ENCODE measurements at regions not wholly inside any gene's neighbourhood (a gene's known extent, or its start where the extent isn't known, plus 50 kb on each side); places are given as distances from the start of the nearest gene placed in this dataset.
"Not testable (repeated sequence)": the region's sequence is repeated elsewhere in the genome, so short reads cannot be mapped to it uniquely, and the experiment has no call there.

GRCh38 chr3:178203650-178204049 is 332.6 kb upstream of the KCNMB2 start:
- no peaks in the 10 kb centered on the region for H3K27me3 ChIP-seq
- DNase-seq = no peak
- peak overlapping the region; percentile 42 to 59 for H3K27ac ChIP-seq
- H3K9me3 ChIP-seq = no peaks in the 10 kb centered on the region
- no peak for TF ChIP-seq CTCF (IDR thresholded peaks at IDR 0.05)
- intact Hi-C loops (cut with DNase I; ENCODE audit: low total_unique reads) = no loop called here
- H3K36me3 ChIP-seq = no peaks in the 10 kb centered on the region
- no peak overlapping the region for H3K4me3 ChIP-seq
- peaks cover 0 to 35% (median 8%) of the 10 kb centered on the region in 4 donors for H3K4me1 ChIP-seq

GRCh38 chr3:178205740-178206139 is 330.5 kb upstream of the KCNMB2 start:
- Histone ChIP-seq H3K27me3 (no peaks in the 10 kb centered on the region), H3K4me1 (peaks cover 0 to 35% (median 8%) of the 10 kb centered on the region in 4 donors), H3K27ac (peak overlapping the region in 1 of 2 donors; percentile 20), H3K36me3 (no peaks in the 10 kb centered on the region), H3K4me3 (no peak overlapping the region), H3K9me3 (no peaks in the 10 kb centered on the region)
- no peak for DNase-seq
- no peak for TF ChIP-seq CTCF (IDR thresholded peaks at IDR 0.05)
- intact Hi-C loops (cut with DNase I; ENCODE audit: low total_unique reads) = no loop called here

GRCh38 chr3:178206521-178206920 is 329.7 kb upstream of the KCNMB2 start:
- Histone ChIP-seq H3K4me1 (peaks cover 0 to 35% (median 8%) of the 10 kb centered on the region in 4 donors), H3K27ac (no peak overlapping the region), H3K4me3 (no peak overlapping the region), H3K36me3 (no peaks in the 10 kb centered on the region), H3K9me3 (no peaks in the 10 kb centered on the region), H3K27me3 (no peaks in the 10 kb centered on the region)
- intact Hi-C loops (cut with DNase I; ENCODE audit: low total_unique reads) = no loop called here
- no peak for TF ChIP-seq CTCF (IDR thresholded peaks at IDR 0.05)
- no peak for DNase-seq

GRCh38 chr3:178207161-178207560 is 329.1 kb upstream of the KCNMB2 start:
- DNase-seq; H3K27ac ChIP-seq; H3K36me3 ChIP-seq; H3K4me3 ChIP-seq; intact Hi-C loops (cut with DNase I; ENCODE audit: low total_unique reads); H3K9me3 ChIP-seq; H3K27me3 ChIP-seq: not testable (repeated sequence)
- peaks cover 0 to 32% (median 8%) of the 10 kb centered on the region in 4 donors for H3K4me1 ChIP-seq

GRCh38 chr3:178207627-178208026 is 328.6 kb upstream of the KCNMB2 start:
- H3K36me3 ChIP-seq; H3K4me3 ChIP-seq; H3K27ac ChIP-seq; H3K9me3 ChIP-seq; DNase-seq; intact Hi-C loops (cut with DNase I; ENCODE audit: low total_unique reads); H3K27me3 ChIP-seq: not testable (repeated sequence)
- H3K4me1 ChIP-seq = peaks cover 0 to 28% (median 8%) of the 10 kb centered on the region in 4 donors

GRCh38 chr3:178209116-178209515 is 327.1 kb upstream of the KCNMB2 start:
- H3K27ac ChIP-seq; H3K9me3 ChIP-seq; H3K27me3 ChIP-seq; H3K4me3 ChIP-seq; DNase-seq; intact Hi-C loops (cut with DNase I; ENCODE audit: low total_unique reads); H3K36me3 ChIP-seq: not testable (repeated sequence)
- H3K4me1 ChIP-seq = peaks cover 0 to 15% (median 0%) of the 10 kb centered on the region in 4 donors

- H3K4me3 ChIP-seq; H3K9me3 ChIP-seq; DNase-seq; H3K27me3 ChIP-seq; H3K36me3 ChIP-seq; H3K27ac ChIP-seq; intact Hi-C loops (cut with DNase I; ENCODE audit: low total_unique reads): not testable (repeated sequence)
- H3K4me1 ChIP-seq = peaks cover 0 to 15% (median 0%) of the 10 kb centered on the region in 4 donors
These were observed 326.6 kb upstream of the KCNMB2 start for GRCh38 chr3:178209618-178210017.

- H3K27me3 ChIP-seq; DNase-seq; H3K27ac ChIP-seq; intact Hi-C loops (cut with DNase I; ENCODE audit: low total_unique reads); H3K36me3 ChIP-seq; H3K9me3 ChIP-seq; H3K4me3 ChIP-seq; H3K4me1 ChIP-seq: not testable (repeated sequence)
These were observed 325.1 kb upstream of the KCNMB2 start for GRCh38 chr3:178211086-178211485.
